Colonic mucosa (tissue), 4 donors: ENCODE measurements at regions not wholly inside any gene's neighbourhood (a gene's known extent, or its start where the extent isn't known, plus 50 kb on each side); places are given as distances from the start of the nearest gene placed in this dataset.
"Not testable (repeated sequence)": the region's sequence is repeated elsewhere in the genome, so short reads cannot be mapped to it uniquely, and the experiment has no call there.

ENCODE experiments used
- DNase-seq: peaks from one replicate; pipeline ENCODE4 v3.0.0-alpha.2; 2020
- H3K27ac ChIP-seq: fragments of 200-600 bp; one replicate; pipeline ENCODE4 v1.8.0; 2021
- H3K27me3 ChIP-seq: fragments of 200-600 bp; one replicate; pipeline ENCODE4 v1.8.0; 2021
- H3K36me3 ChIP-seq: fragments of 200-600 bp; one replicate; pipeline ENCODE4 v1.8.0; 2021
- H3K4me1 ChIP-seq: fragments of 200-600 bp; one replicate; pipeline ENCODE4 v1.8.0; 2021; ENCODE audit warnings: mild to moderate bottlenecking
- H3K4me3 ChIP-seq: fragments of 200-600 bp; one replicate; pipeline ENCODE4 v1.8.0; 2021
- H3K9ac ChIP-seq, 2 donors: one replicate each; pipeline ENCODE4 v1.7.0; 2013; ENCODE audit warnings: control low read depth in 2 of 2, low read depth in 2 of 2, low read length in 2 of 2
- H3K9me3 ChIP-seq: fragments of 200-600 bp; one replicate; pipeline ENCODE4 v1.8.0; 2021
- CTCF ChIP-seq: fragments of 200-600 bp; IDR thresholded peaks from one replicate; pipeline ENCODE4 v1.8.0; 2022; ENCODE audit warnings: antibody characterized with exemption, mild to moderate bottlenecking
- intact Hi-C: fragments of 100-400 bp; cut with DNase I; formaldehyde crosslinking; loops from one replicate; pipeline ENCODE4 v1.14.1; 2022
- donor health status: healthy.
- donor health status: DM: no; HTN: no; CAD: no.
- donor health status: DM: no; HTN: no; CAD: no.

- H3K4me1 ChIP-seq, result no peaks in the 10 kb centered on the region
- H3K27ac ChIP-seq, result no peak overlapping the region
- no peak for TF ChIP-seq CTCF
- no peaks in the 10 kb centered on the region for H3K36me3 ChIP-seq
- intact Hi-C loops, result no loop called here
- H3K27me3 ChIP-seq, result no peaks in the 10 kb centered on the region
- no peaks in the 10 kb centered on the region for H3K9me3 ChIP-seq
- no peak overlapping the region for H3K4me3 ChIP-seq
- H3K9ac ChIP-seq, result no peak overlapping the region
- DNase-seq, result no peak
Observed at GRCh38 chr12:131334835-131335234, 376.1 kb upstream of the SFSWAP start.

DNA sequence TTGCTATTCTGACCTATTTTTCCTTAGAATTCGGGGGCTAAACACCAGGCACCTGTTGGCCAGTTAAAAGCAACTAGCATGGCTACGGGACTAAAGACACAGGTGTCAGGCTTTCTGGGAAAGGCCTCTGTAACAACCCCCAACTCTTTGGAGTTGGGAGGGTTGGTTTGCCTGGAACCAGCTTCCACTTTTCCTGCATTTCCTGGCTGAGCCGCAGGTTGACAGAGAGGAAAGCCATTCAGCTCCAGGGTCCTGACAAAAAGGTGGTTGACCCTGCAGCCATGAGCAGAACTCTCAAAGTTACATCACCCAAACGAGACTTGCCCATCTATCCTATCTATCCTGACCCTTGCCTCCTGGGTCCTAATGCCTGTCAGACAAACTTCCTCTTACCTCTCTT, 375.4 kb upstream of the SFSWAP start:
- Histone ChIP-seq H3K36me3 (no peaks in the 10 kb centered on the region), H3K9ac (no peak overlapping the region), H3K27me3 (no peaks in the 10 kb centered on the region), H3K9me3 (no peaks in the 10 kb centered on the region), H3K27ac (no peak overlapping the region), H3K4me3 (no peak overlapping the region), H3K4me1 (no peaks in the 10 kb centered on the region)
- TF ChIP-seq CTCF, result no peak
- intact Hi-C loops, result no loop called here
- no peak for DNase-seq

- DNase-seq, H3K27ac ChIP-seq, H3K9me3 ChIP-seq, H3K4me3 ChIP-seq, H3K27me3 ChIP-seq, H3K4me1 ChIP-seq, intact Hi-C loops, H3K36me3 ChIP-seq, H3K9ac ChIP-seq: not testable (repeated sequence)
Observed at GRCh38 chr12:131337861-131338260, 373.0 kb upstream of the SFSWAP start.

- Histone ChIP-seq H3K27me3 (no peaks in the 10 kb centered on the region), H3K9ac (no peak overlapping the region), H3K4me3 (no peak overlapping the region), H3K27ac (no peak overlapping the region), H3K4me1 (no peaks in the 10 kb centered on the region), H3K36me3 (no peaks in the 10 kb centered on the region), H3K9me3 (no peaks in the 10 kb centered on the region)
- no peak for DNase-seq
- intact Hi-C loops, result loop anchor here (5.0 kb wide), 1 partner anchor 282 kb away; no protein-coding TSS in a partner anchor
- no peak for TF ChIP-seq CTCF
Observed at GRCh38 chr12:131340616-131341210, 370.2 kb upstream of the SFSWAP start.

GRCh38 chr12:131341608-131342007, 369.3 kb upstream of the SFSWAP start:
- H3K36me3 ChIP-seq, H3K27me3 ChIP-seq, H3K4me1 ChIP-seq, DNase-seq, H3K4me3 ChIP-seq, H3K27ac ChIP-seq, H3K9ac ChIP-seq, H3K9me3 ChIP-seq: not testable (repeated sequence)
- intact Hi-C loops, result loop anchor here (5.0 kb wide), 1 partner anchor 281 kb away; no protein-coding TSS in a partner anchor

DNA sequence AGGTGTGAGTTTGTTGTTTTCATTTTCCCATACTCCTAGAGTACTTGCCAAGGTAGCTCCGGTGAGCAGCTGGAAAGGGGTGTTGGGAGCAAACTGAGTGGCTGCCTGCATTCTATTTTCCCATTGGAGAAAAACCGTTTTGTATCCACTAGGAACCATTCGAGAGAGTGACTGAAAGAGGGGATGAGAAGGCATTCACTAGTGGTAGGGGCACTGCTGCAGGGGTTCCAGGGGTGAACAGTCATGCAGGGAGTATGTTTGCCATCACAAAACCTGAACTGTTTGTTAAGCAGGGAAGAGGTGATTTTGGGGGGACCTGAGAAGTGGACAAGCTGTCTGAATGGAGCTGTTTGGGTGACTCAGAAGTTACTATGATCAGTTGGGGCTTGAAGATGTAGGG, 367.5 kb upstream of the SFSWAP start:
- not testable (repeated sequence) for H3K9ac ChIP-seq, H3K4me3 ChIP-seq, H3K27me3 ChIP-seq, H3K4me1 ChIP-seq, H3K36me3 ChIP-seq, H3K27ac ChIP-seq, H3K9me3 ChIP-seq, DNase-seq
- intact Hi-C loops, result loop anchor here (5.0 kb wide), 1 partner anchor 279 kb away; no protein-coding TSS in a partner anchor

DNA sequence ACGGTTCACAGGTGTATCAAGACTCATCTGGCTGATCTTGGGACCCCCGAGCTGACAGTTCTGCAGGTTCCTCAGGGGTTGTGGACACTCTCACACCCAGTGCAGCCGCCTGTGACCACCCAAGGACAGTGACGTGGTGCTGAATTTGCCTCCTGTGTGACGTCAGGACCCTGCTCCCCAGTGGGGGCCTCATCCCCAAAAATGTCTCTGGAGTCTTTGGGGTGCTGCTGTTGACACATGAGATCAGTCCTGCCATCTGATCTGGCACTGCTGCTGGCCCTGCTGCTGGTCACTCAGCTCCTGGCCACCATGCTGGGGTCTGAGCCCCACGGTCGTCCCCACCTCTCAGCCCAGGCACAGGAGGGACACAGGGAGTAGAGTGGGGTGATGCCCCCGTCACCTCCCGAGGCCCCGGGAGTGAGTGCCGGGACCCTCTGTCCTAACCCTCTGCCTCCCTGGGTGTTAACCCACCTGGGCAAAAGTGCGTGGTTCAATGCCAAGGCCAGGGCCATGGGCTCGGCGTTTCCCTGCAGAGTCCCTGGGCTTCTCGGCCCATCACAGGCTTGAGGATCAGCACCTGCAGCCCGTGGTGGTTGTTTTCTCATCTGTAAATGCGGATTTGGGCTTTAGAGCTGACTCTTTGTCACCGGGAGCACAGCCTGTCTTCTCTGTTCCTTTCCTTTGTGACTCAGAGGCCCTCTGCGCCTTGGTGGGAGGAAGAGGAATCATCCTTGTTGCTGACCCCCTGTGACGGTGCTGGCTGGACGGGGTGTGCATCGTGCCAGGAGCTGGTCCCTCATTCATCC, 366.0 kb upstream of the SFSWAP start:
- intact Hi-C loops, result loop anchor here (5.0 kb wide), 1 partner anchor 277 kb away; no protein-coding TSS in a partner anchor
- not testable (repeated sequence) for H3K9ac ChIP-seq, H3K9me3 ChIP-seq, H3K27me3 ChIP-seq, H3K36me3 ChIP-seq, H3K4me1 ChIP-seq, DNase-seq, H3K4me3 ChIP-seq, H3K27ac ChIP-seq
